Posterior cingulate gyrus (tissue), 11 donors: ENCODE measurements at regions not wholly inside any gene's neighbourhood (a gene's known extent, or its start where the extent isn't known, plus 50 kb on each side); places are given as distances from the start of the nearest gene placed in this dataset.
"Not testable (repeated sequence)": the region's sequence is repeated elsewhere in the genome, so short reads cannot be mapped to it uniquely, and the experiment has no call there.

Experiments
- DNase-seq, 10 donors: peaks; one replicate each; pipeline versions ENCODE4 v3.0.0 to v3.0.0-alpha.2; 2020 to 2021; ENCODE audit warnings: mixed read lengths in 3 of 10
- intact Hi-C: fragments of 100-400 bp; cut with DNase I; formaldehyde crosslinking; loops from one replicate; pipeline ENCODE4 v1.15.1; 2023

GRCh38 chr7:148507064-148507573 lies 83.4 kb upstream of the C7orf33 start:
- intact Hi-C loops: loop anchor here (10.0 kb wide), 1 partner anchor 588 kb away; the partner anchor contains the start of gene ZNF786
- DNase-seq: not testable (repeated sequence)

DNA sequence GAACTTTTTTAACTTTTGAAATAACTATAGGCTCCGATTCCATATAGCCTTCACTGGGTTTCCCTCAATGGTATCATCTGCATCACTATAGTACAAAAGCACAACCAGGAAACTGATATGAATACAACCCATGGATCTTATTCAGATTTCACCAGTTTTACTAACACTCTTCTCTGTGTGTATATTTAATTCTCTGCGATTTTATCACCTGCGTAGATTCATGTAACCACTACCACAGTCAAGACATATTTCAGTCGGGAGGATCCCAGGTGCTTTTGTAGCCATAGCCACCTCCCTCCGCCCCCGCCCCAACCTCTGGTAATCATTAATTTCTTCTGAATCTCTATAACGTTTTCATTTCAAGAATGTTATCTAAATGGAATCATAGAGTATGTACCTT lies 82.8 kb upstream of the C7orf33 start:
- intact Hi-C loops: loop anchor here (10.0 kb wide), 1 partner anchor 587 kb away; the partner anchor contains the start of gene ZNF786
- DNase-seq: no peak

DNA sequence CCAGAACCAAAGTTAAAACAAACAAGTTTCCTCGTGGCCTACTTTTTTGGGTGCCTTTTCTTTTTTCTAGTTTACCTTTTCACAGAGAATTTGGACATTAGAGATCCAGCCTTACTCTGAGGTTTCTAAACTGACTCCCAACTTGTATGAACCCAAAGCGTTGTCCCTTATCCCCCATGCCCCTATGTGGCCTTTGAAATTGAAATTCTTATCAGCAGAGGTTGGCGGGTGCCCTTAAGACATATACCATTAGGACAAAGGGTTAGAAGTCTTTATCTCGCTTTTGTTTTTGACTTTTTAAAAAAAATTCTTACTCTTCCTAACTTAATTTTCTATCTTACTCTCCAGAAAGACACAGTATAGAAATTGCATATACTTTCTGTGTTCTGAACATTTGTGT lies 76.3 kb upstream of the C7orf33 start:
- intact Hi-C loops: no loop called here

GRCh38 chr7:148515237-148515636 lies 75.3 kb upstream of the C7orf33 start:
- intact Hi-C loops: no loop called here

More for the DNA sequence above, 76.3 kb upstream of the C7orf33 start:
- DNase-seq: no peak

GRCh38 chr7:148515728-148516695 lies 74.6 kb upstream of the C7orf33 start:
- intact Hi-C loops: no loop called here
- DNase-seq: no peak

More at GRCh38 chr7:148515237-148515636, 75.3 kb upstream of the C7orf33 start:
- DNase-seq: no peak

- DNase-seq, intact Hi-C loops: not testable (repeated sequence)
These were observed 71.2 kb upstream of the C7orf33 start for GRCh38 chr7:148519386-148519785.

GRCh38 chr7:148521271-148521670 lies 69.3 kb upstream of the C7orf33 start:
- no peak for DNase-seq
- intact Hi-C loops: no loop called here

- intact Hi-C loops: no loop called here
- no peak for DNase-seq
These were observed 67.0 kb upstream of the C7orf33 start for GRCh38 chr7:148523550-148523949.

DNA sequence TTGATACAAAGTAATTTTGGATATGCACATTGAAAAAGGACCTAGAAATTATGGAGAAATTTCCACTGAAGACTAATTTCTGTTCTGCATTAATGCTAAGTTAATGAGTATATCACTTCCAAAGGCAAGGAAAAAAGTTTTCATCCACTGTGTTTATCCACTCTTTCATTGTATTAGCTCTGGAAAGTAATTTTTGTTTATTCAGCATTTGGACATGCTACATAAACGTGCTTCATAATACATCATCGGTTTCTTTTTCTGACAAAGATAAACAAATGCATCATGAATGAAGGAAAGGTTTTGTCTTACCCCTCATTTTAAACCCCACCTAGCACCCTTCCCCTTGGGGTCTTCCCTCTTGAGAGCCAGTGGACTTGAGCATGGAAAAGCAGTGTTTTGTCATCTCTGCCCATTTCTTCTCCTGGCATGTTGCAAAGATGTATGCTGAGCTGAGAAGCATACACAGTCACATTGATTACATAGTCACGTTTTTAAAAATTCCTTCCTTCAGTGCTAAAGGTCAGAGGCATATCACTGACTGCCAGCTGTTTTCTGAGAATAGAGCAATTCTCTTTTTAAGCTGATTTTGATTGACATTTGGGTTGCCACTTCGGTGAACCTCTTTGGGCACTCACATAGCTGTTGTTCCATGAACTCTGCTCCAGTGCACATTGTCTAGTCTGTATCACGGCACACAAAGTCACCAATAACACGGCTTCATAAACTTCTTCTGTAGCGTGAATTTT lies 65.9 kb upstream of the C7orf33 start:
- no peak for DNase-seq
- intact Hi-C loops: no loop called here

DNA sequence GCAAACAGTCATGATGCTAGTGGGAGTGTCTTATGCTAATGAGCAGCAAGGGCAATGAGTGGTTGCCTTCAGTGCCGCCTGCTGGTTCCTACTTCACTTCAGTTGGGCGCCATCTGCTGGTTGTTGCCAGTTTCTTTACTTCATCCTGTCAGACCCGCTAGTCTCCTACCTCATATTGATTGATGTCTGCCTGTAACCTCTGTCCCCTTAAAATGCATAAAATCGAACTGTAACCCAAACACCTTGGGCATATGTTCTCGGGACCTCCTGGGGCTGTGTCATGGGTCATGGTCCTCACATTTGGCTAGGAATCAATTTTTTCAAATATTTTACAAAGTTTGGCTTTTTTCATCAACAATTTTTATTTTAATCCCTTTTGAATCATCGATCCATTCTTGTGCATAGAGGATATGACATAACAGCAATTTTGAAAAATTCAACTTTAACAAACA lies 62.8 kb upstream of the C7orf33 start:
- peak in 7 of 10 donors; percentile 34 to 90 (median 45) for DNase-seq
- intact Hi-C loops: no loop called here

- DNase-seq: peak in 2 of 10 donors; percentile 5 to 72
- intact Hi-C loops: no loop called here
These were observed 55.3 kb upstream of the C7orf33 start for GRCh38 chr7:148535217-148535616.

DNA sequence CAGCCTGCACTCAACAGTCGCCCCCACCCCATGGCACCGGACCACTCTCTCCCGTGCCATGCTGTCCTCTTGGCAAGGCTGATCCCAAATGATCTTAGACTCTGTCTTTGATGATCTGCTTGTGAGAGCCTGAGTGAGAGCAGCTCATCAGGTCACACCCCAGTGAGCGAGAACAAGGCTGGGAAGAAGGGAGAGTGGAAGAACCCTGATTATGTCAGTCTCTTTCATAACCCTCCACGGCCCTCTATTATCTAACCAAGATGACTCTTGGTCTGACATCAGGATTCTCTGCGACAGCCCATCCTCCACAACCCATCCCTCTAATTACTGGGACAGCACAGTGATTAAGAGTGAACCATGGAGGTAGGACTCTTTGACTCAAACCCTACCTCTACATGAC lies 53.1 kb upstream of the C7orf33 start:
- no peak for DNase-seq
- intact Hi-C loops: no loop called here

DNA sequence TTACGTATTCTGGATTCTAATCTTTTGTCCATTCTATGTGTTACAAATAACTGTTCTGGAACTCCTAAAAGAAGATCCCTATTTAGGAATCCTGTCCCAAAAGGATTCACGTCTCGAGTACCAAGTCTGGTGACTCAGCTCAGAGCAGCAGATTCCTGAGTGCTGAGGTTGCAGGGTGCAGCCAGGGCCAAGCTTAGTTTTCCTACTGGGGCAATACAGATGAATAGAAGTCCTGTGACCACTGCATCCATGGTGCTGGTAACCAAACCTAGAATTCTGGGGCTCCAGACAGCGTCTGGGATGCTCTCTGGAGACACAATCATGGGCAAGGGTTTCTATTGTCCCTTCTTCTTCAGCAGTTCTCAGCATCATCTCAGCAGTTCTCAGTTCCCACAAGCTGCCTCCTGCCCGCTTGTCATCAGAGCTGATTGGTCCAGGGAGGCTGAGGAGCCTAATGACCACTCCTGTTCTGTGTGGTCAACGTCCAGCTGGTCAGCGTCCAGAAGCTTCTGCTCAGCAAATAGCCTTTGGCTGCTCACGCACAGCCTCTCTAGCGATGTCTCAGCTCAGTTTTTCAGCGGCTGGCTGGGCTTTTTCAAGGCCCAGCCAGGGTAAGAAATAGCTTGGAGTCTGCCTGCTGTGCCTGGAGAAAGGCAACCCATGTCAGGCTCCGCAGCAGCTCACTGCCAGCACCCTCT lies 50.4 kb upstream of the C7orf33 start:
- intact Hi-C loops: no loop called here
- DNase-seq: peak in 2 of 10 donors; percentile 59 to 60
